Ureter (tissue), 1 donor: ENCODE measurements at regions not wholly inside any gene's neighbourhood (a gene's known extent, or its start where the extent isn't known, plus 50 kb on each side); places are given as distances from the start of the nearest gene placed in this dataset.

Experiments used
- DNase-seq: peaks from one replicate; pipeline ENCODE4 v3.0.0-alpha.2; 2020; ENCODE audit warnings: low spot score
- donor health status: DM: yes; HTN: yes; CAD: no.

DNA sequence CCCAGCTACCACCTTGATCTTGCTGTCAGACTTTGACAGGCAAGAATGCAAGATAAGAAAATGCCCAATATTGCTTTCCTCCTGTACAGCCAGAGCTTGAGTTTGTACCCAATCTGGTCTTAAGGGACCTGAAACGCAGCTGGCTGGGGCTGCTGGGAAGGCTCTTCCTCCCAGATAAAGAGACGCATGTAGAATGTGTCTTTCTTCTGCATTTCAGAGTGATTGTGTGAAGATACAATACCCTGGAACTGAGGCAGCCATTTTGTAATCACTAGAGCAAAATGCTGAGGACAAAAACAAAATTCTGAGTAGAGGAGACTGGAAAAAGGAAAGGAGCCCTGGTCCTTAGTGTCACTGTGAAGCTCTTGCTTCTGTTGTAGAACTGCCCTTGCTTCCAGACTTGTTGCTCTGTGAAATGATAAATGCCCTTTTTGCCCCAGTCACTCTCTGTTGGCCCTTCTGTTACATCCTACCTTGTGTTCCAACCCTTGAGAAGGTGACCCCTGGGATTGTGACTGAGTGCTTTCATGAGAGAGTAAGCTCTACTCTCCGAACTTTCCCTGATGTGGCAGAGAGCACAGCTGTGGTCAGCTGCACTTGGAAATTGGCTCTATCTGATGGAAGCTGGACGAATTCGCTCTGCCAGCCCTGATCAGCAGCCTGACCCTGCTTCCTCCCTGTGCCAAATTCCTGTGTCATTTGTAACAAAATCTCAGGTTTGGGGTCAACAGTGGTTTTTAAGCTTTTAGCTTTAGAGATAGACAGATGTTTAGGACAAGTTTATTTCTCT is 137.4 kb upstream of the RBMS1 start:
- DNase-seq, result no peak

DNA sequence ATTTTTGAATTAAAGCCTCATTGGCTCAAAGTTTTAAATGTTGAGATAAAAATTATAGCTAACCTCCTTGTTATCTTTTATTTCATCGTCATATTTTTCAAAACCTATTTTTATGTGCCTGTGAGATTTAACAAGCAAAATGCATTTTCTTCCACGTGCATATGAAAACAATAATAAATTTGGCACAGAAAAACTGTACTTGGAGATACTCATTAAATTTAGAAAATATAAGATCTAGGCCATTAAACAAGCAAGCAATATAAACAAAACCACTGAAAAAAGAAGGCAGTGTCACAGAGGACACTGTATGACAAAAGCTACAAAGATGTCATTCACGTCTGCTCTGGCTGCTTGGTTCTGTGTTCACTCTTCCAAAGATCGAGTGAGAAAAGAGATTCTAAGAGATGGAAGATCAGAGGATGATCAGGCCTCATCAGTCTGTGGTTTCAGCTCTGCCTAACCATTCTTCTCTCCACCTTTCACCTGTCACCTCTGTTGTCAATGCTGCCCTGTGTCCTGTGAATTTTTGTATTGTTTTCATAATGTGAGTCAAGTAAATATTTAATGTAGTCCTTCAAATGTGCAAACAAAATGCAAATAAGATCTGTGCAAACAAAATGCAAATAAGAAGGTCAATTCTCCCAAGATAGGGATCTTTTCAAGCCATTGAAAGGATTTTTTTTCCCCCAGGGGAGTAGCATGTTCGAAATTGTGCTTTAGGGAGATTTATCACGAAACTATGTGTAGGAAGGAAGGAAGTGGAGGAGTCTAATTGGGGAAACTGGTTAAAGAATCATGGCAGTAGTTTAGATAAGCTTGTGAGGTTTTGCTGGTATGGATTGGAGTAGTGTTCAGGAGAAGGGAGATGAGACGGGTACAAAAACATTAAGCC is 138.7 kb upstream of the RBMS1 start:
- no peak for DNase-seq

- no peak for DNase-seq
These were observed 140.8 kb upstream of the RBMS1 start for GRCh38 chr2:160634436-160634835.

DNA sequence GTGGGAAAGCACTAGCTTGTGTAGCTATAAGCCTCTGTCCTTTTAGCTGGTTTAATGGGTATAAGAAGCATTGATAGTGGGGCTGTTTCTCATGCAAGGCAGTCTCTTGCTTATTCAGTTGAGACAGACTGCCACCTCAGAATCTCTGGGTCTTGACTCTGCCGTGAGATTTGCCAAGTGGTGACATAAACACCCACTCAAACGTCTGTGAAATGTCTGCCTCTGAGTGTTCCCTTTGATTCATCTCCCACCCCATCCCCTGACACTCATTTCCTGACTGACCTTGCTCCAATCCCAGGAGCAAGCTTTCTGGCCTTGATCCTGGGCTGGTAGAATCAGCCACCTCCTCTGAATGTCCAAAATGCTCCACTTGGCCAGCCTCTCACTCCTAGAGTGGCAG is 141.9 kb upstream of the RBMS1 start:
- DNase-seq, result no peak

- DNase-seq, result no peak
These were observed 145.9 kb upstream of the RBMS1 start for GRCh38 chr2:160639472-160639871.

GRCh38 chr2:160646684-160647444 is 153.3 kb upstream of the RBMS1 start:
- peak; percentile 68 for DNase-seq

- DNase-seq, result peak; percentile 63
These were observed 154.5 kb upstream of the RBMS1 start for GRCh38 chr2:160647967-160648685.

DNA sequence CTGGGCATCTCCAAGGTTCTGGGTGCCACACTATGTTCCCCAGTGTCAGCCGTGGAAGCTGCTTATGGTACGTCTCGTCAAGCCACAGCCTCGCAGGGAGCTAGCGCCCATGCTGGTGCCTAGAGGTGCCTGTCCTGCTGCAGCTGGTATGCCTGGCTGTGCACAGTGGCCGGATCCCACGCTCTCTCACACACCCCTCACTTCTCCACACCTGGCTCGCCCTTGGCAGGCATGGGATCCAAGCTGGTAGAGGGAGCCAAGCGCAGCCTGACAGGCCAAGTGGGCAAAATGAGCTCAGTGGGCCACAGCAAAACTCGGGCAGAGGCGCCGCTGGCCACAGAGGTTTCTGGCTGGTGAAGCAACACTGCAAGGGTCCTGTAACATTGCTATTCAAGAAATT is 156.1 kb upstream of the RBMS1 start:
- no peak for DNase-seq

GRCh38 chr2:160650196-160651118 is 156.8 kb upstream of the RBMS1 start:
- no peak for DNase-seq

GRCh38 chr2:160651416-160652200 is 158.0 kb upstream of the RBMS1 start:
- no peak for DNase-seq

DNA sequence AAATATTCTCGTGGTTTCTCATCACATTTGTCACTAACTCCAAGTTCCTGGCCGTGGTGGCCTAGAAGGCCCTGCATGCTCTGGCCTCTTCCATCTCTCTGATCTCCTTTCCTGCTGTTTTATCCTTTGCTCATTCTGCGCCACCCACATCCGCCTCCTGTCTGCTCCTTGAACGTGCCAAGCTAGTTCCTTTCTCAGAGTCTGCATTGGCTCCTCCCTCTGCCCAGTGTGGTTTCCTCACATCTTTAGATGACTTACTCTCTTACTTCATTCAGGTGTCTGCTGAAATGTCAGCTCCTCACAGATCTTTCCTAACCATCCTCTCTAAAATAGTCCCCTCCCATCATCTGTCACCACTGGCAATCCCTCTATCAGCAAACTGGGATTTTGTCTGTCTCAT is 158.6 kb upstream of the RBMS1 start:
- DNase-seq, result peak; percentile 72

- no peak for DNase-seq
These were observed 163.6 kb upstream of the RBMS1 start for GRCh38 chr2:160657196-160657595.

GRCh38 chr2:160658851-160659250 is 165.2 kb upstream of the RBMS1 start:
- DNase-seq, result no peak

GRCh38 chr2:160660741-160661140 is 167.1 kb upstream of the RBMS1 start:
- DNase-seq, result no peak

GRCh38 chr2:160664603-160665140 is 171.1 kb upstream of the RBMS1 start:
- DNase-seq, result no peak

DNA sequence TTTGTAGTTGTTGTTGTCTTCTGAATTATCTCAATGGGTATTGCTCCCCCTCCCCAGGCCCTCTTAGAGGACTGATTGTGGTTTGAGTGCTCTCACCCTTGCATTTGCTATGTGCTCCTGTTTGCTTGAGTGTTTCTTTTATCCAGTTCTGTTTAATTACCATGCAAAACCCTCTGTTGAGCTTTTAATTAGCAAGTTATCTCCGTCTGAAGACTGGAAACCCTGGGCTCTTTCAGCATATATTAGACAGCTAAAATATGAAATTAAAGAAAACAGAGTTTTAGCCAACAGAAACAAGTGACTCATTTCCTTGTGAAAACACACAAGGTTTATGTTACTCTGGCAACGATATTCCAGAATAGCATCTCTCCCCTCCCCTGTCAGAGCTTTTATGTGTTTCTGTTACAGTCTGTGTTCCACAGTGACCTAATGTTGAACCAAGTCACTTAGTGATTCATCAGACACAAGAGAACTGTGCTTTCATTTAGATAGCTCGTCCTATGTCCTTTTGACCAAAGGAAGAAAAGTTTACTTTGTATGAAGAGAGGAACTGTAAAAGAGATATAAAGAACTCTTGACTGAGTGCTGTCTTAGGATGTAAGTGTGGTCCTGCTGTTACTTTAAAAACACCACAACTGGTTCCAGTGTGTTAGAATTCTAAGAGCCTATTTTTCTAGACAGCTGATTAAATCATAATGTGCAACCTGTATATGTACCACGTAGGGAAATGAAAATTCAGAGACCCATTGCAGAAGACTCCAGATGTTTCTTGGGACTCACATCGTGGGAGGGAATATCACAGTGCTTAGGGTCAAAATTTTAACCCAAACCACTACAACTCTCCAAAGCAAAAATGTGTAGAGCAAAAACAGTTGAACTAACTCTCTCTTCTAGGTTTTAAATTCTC is 172.8 kb upstream of the RBMS1 start:
- no peak for DNase-seq

GRCh38 chr2:160667811-160668210 is 174.2 kb upstream of the RBMS1 start:
- no peak for DNase-seq

DNA sequence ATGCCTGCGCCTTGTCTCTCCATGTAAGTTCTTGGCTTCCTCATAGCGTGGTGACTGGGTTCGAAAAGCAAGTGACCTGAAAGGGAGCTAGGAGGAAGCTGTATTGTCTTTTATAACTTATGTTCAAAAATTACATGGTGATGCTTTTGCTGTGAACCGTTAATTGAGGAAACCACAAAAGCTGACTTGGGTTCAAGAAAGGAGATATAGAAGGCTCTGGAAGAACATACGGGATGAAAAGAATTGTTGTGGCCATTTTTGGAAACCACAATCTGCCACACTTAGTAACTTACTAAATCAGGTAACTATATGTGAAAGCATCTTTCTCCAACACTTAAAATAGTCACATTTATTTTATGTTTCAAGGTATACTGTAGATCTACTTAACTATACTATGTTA is 177.0 kb upstream of the RBMS1 start:
- no peak for DNase-seq
